ENCODE measurements at regions not wholly inside any gene's neighbourhood (a gene's known extent, or its start where the extent isn't known, plus 50 kb on each side); places are given as distances from the start of the nearest gene placed in this dataset.

GRCh38 chr7:153404781-153405279 lies 645.3 kb downstream of the ACTR3B start:
- TF ChIP-seq REST (IDR thresholded peaks at IDR 0.05; ENCODE audit: low read depth) (no peak), RAD21 (IDR thresholded peaks at IDR 0.05; ENCODE audit: low read depth) (no peak), YY1 (IDR thresholded peaks at IDR 0.05; ENCODE audit: low read depth) (no peak), TAF1 (IDR thresholded peaks at IDR 0.05; ENCODE audit: low read depth) (no peak), FOXM1 (IDR thresholded peaks at IDR 0.05; ENCODE audit: borderline replicate concordance, low read depth) (no peak), TCF12 (IDR thresholded peaks at IDR 0.05; ENCODE audit: low read depth) (no peak), EP300 (IDR thresholded peaks at IDR 0.05; ENCODE audit: borderline replicate concordance) (no peak), MAX (IDR thresholded peaks at IDR 0.05) (no peak), TEAD4 (IDR thresholded peaks at IDR 0.05) (no peak), CREB1 (IDR thresholded peaks at IDR 0.05; ENCODE audit: low read depth) (no peak), CEBPB (IDR thresholded peaks at IDR 0.05) (no peak), ZBTB7A (IDR thresholded peaks at IDR 0.05; ENCODE audit: low read depth) (no peak)
